Endodermal cell (in vitro differentiated cells): ENCODE measurements at regions not wholly inside any gene's neighbourhood (a gene's known extent, or its start where the extent isn't known, plus 50 kb on each side); places are given as distances from the start of the nearest gene placed in this dataset.

Experiments
- DNase-seq: peaks from one replicate; pipeline ENCODE4 v3.0.0-alpha.2; 2017
- H3K27ac ChIP-seq: 2 replicates; pipeline ENCODE4 v1.5.1; 2013; ENCODE audit warnings: mild to moderate bottlenecking, low read depth, low read length, moderate library complexity
- H3K27me3 ChIP-seq: 2 replicates; pipeline ENCODE4 v1.6.1; 2013; ENCODE audit warnings: mild to moderate bottlenecking, low read length, moderate library complexity; ENCODE audit not compliant: insufficient read depth, control insufficient read depth, poor library complexity, severe bottlenecking
- H3K36me3 ChIP-seq: 2 replicates; pipeline ENCODE4 v1.7.0; 2013; ENCODE audit warnings: mild to moderate bottlenecking, low read length, moderate library complexity; ENCODE audit not compliant: control insufficient read depth, insufficient read depth
- H3K4me1 ChIP-seq: one replicate; pipeline ENCODE4 v1.7.0; 2013; ENCODE audit warnings: low read length; ENCODE audit not compliant: control insufficient read depth, insufficient read depth
- H3K4me3 ChIP-seq: 2 replicates; pipeline ENCODE4 v1.5.1; 2013; ENCODE audit warnings: mild to moderate bottlenecking, low read length, moderate library complexity
- H3K9ac ChIP-seq: 2 replicates; pipeline ENCODE4 v1.6.1; 2013; ENCODE audit warnings: mild to moderate bottlenecking, low read length, moderate library complexity; ENCODE audit not compliant: poor library complexity, severe bottlenecking; ENCODE audit errors: extremely low read depth
- H3K9me3 ChIP-seq: 2 replicates; pipeline ENCODE4 v1.6.1; 2013; ENCODE audit warnings: mild to moderate bottlenecking, low read length, moderate library complexity; ENCODE audit not compliant: control insufficient read depth
- H3K27ac Mint-ChIP-seq: 2 replicates; pipeline ENCODE4 v1.8.0; 2020; ENCODE audit warnings: mixed read lengths
- H3K27me3 Mint-ChIP-seq: 2 replicates; pipeline ENCODE4 v1.8.0; 2021; ENCODE audit warnings: mild to moderate bottlenecking, mixed read lengths; ENCODE audit not compliant: insufficient read depth
- H3K36me3 Mint-ChIP-seq: 2 replicates; pipeline ENCODE4 v1.8.0; 2020; ENCODE audit warnings: low read depth, mixed read lengths
- H3K4me1 Mint-ChIP-seq: 2 replicates; pipeline ENCODE4 v1.8.0; 2020; ENCODE audit warnings: mixed read lengths
- H3K4me3 Mint-ChIP-seq: 2 replicates; pipeline ENCODE4 v1.8.0; 2020; ENCODE audit warnings: mild to moderate bottlenecking, moderate library complexity, mixed read lengths
- H3K9me3 Mint-ChIP-seq: 2 replicates; pipeline ENCODE4 v1.8.0; 2020; ENCODE audit warnings: mild to moderate bottlenecking, mixed read lengths
- WGBS, 2 experiments: methylation state at CpG; one replicate each; pipeline versions ENCODE4 v1.1.5 to v1.1.7; 2013; ENCODE audit warnings: missing lambda C conversion rate in 2 of 2, mixed read lengths in 1 of 2; ENCODE audit not compliant: insufficient coverage in 1 of 2, insufficient read length in 1 of 2; 5-methylcytosine and 5-hydroxymethylcytosine counted together
- TF ChIP-seq, protein P1 (sequence below): fragments of 200-600 bp; sonication (generic); conservative IDR thresholded peaks from 2 replicates; pipeline ENCODE4 v1.5.0; 2021; ENCODE audit warnings: antibody characterized with exemption, mild to moderate bottlenecking

DNA sequence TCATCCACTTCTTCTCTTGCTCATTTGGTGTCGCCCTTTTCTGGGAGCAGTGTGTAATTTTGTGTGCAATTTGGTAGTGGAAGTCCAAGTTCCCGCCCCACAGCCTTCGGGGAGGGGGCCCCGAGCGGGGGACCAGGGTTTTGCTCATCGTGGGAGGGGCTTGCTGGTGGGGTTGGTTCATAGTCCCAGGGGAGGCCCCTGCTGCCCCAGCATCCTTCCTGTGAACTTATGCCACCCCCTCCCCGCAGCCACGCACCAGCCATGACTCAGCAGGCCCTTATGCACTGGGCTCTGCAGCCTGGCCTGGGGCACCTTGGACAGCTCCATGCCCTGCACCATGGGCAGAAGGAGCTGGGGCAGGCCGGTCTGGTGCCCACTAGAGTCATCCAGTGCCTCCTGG lies 1183.6 kb downstream of the BRD1 start:
- no peak overlapping the region for H3K9ac ChIP-seq
- no peaks in the 10 kb centered on the region for H3K36me3 ChIP-seq
- TF ChIP-seq, protein P1, sequence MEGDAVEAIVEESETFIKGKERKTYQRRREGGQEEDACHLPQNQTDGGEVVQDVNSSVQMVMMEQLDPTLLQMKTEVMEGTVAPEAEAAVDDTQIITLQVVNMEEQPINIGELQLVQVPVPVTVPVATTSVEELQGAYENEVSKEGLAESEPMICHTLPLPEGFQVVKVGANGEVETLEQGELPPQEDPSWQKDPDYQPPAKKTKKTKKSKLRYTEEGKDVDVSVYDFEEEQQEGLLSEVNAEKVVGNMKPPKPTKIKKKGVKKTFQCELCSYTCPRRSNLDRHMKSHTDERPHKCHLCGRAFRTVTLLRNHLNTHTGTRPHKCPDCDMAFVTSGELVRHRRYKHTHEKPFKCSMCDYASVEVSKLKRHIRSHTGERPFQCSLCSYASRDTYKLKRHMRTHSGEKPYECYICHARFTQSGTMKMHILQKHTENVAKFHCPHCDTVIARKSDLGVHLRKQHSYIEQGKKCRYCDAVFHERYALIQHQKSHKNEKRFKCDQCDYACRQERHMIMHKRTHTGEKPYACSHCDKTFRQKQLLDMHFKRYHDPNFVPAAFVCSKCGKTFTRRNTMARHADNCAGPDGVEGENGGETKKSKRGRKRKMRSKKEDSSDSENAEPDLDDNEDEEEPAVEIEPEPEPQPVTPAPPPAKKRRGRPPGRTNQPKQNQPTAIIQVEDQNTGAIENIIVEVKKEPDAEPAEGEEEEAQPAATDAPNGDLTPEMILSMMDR, result no peak
- DNase-seq, result no peak
- Mint-ChIP-seq H3K27ac (no peak overlapping the region), H3K9me3 (no peaks in the 10 kb centered on the region), H3K4me1 (no peaks in the 10 kb centered on the region), H3K27me3 (no peaks in the 10 kb centered on the region), H3K36me3 (no peaks in the 10 kb centered on the region), H3K4me3 (no peak overlapping the region)
- WGBS, 2 experiments, result 87% methylated on average over 9 of the region's 9 CpGs; no CpG with 5 or more reads in 1 of the 2 experiments
- H3K4me1 ChIP-seq, result no peaks in the 10 kb centered on the region
- no peaks in the 10 kb centered on the region for H3K9me3 ChIP-seq
- H3K27ac ChIP-seq, result no peak overlapping the region
- no peaks in the 10 kb centered on the region for H3K27me3 ChIP-seq
- no peak overlapping the region for H3K4me3 ChIP-seq

DNA sequence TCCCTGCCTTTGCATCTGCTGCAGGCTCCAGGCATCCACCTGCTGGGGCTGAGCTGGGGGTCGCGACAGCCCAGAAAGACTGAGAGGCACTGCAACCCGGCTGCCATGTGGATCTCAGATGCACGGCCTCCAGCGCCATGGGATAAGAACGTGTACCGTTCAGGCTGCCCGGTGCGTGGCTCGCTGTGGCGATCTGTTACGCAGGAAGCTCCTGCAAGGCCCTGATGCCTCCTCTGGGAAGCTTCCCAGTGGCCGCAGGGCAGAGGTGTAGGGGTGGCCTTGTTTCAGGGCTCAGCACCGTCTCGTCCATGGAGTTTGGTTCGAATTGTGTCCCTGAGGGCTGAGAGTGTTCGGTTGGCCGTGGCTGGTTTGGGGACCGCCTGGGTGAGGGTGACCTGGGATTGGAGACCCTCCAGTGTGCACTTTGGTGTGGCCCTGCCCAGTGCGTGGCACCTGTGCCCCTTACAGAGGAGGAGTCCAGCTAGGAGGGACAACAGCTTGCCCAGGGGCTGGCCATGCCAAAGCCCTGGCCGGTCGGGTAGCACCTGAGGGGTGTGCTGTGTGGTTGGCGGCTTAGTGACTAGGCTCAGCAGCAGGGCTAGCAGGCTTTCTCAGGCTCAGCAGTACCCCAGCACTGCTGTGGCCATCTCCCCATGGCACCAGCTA lies 1184.5 kb downstream of the BRD1 start:
- Histone ChIP-seq H3K27me3 (no peaks in the 10 kb centered on the region), H3K27ac (no peak overlapping the region), H3K9me3 (no peaks in the 10 kb centered on the region), H3K9ac (no peak overlapping the region), H3K36me3 (no peaks in the 10 kb centered on the region), H3K4me1 (no peaks in the 10 kb centered on the region), H3K4me3 (no peak overlapping the region)
- Mint-ChIP-seq H3K27me3 (no peaks in the 10 kb centered on the region), H3K36me3 (no peaks in the 10 kb centered on the region), H3K27ac (peak overlapping the region; percentile 44), H3K4me3 (no peak overlapping the region), H3K4me1 (no peaks in the 10 kb centered on the region), H3K9me3 (no peaks in the 10 kb centered on the region)
- TF ChIP-seq, protein P1, result no peak
- 94 to 95% methylated on average over 22 to 23 of the region's 23 CpGs for WGBS, 2 experiments
- DNase-seq, result no peak

DNA sequence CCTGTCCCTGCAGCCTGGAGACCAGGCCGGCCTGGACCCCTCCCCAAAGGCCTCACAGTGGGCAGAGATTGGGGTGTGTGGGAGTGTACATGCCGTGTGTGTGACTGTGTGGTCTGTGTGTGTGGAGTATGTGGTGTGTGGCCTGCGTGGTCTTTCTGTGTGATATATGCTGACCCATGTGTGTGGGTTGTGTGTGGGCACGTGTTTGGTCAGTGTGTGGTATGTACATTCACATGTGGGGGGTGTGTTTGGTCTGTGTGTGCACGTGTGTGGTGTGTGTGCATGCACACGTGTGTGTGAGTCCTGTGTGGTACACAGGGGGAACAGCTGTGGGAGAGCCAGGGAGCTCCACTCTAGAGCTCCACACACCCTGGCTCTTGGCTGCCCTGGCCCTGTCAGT lies 1185.1 kb downstream of the BRD1 start:
- Mint-ChIP-seq H3K4me1 (no peaks in the 10 kb centered on the region), H3K4me3 (no peak overlapping the region), H3K36me3 (no peaks in the 10 kb centered on the region), H3K27ac (no peak overlapping the region), H3K9me3 (no peaks in the 10 kb centered on the region), H3K27me3 (no peaks in the 10 kb centered on the region)
- Histone ChIP-seq H3K9ac (no peak overlapping the region), H3K36me3 (no peaks in the 10 kb centered on the region), H3K9me3 (no peaks in the 10 kb centered on the region), H3K4me3 (no peak overlapping the region), H3K27ac (no peak overlapping the region), H3K4me1 (no peaks in the 10 kb centered on the region), H3K27me3 (no peaks in the 10 kb centered on the region)
- DNase-seq, result no peak
- TF ChIP-seq, protein P1, result no peak
- WGBS, 2 experiments, result 87 to 100% methylated on average over 1 to 6 of the region's 6 CpGs
